BE2C (cell line): ENCODE measurements at regions not wholly inside any gene's neighbourhood (a gene's known extent, or its start where the extent isn't known, plus 50 kb on each side); places are given as distances from the start of the nearest gene placed in this dataset.

Source experiments
- DNase-seq: peaks from one replicate; pipeline ENCODE4 v3.0.0-alpha.2; 2020
- H3K27me3 ChIP-seq: fragments of 250-450 bp; sonication (Bioruptor Pico); 2 replicates; pipeline ENCODE4 v1.5.1; 2020; ENCODE audit warnings: mild to moderate bottlenecking
- H3K36me3 ChIP-seq: fragments of 250-450 bp; sonication (Bioruptor Pico); 2 replicates; pipeline ENCODE4 v1.5.1; 2020; ENCODE audit warnings: mild to moderate bottlenecking
- H3K4me1 ChIP-seq: fragments of 250-450 bp; sonication (Bioruptor Pico); 2 replicates; pipeline ENCODE4 v1.5.1; 2020
- H3K4me3 ChIP-seq: 2 replicates; pipeline ENCODE4 v1.5.1; 2011; ENCODE audit warnings: low read depth, low read length
- H3K9me3 ChIP-seq: fragments of 250-450 bp; sonication (Bioruptor Pico); 2 replicates; pipeline ENCODE4 v1.5.1; 2020
- TF ChIP-seq, protein P1 (sequence below): IDR thresholded peaks from 2 replicates; pipeline ENCODE4 v1.5.1; 2012; ENCODE audit warnings: mild to moderate bottlenecking, low read depth, low read length

DNA sequence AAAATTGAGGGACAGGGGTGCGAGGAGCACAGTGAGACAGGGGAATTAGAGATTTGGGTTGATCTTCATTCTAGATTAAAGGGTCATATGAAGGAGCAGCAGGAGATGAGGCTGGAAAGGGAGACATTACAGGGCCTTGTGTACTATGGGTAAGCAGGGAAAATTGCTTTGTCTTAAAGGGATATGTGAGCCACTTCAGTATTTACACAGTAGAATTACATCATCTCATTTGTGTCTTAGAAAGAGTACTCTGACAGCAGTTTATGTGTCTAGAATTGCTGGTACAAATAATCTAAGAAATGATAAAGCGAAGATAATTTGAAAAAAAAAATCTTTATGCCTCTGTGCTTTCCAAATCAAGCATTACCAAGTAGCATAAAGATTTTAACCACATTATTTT, 287.0 kb upstream of the ARRDC3 start:
- H3K4me1 ChIP-seq = no peaks in the 10 kb centered on the region
- H3K27me3 ChIP-seq = peaks cover 3% of the 10 kb centered on the region; the same call in 1 of the 2 replicates
- no peak for DNase-seq
- no peak overlapping the region for H3K4me3 ChIP-seq
- TF ChIP-seq, protein P1, sequence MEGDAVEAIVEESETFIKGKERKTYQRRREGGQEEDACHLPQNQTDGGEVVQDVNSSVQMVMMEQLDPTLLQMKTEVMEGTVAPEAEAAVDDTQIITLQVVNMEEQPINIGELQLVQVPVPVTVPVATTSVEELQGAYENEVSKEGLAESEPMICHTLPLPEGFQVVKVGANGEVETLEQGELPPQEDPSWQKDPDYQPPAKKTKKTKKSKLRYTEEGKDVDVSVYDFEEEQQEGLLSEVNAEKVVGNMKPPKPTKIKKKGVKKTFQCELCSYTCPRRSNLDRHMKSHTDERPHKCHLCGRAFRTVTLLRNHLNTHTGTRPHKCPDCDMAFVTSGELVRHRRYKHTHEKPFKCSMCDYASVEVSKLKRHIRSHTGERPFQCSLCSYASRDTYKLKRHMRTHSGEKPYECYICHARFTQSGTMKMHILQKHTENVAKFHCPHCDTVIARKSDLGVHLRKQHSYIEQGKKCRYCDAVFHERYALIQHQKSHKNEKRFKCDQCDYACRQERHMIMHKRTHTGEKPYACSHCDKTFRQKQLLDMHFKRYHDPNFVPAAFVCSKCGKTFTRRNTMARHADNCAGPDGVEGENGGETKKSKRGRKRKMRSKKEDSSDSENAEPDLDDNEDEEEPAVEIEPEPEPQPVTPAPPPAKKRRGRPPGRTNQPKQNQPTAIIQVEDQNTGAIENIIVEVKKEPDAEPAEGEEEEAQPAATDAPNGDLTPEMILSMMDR = no peak
- no peaks in the 10 kb centered on the region for H3K9me3 ChIP-seq
- H3K36me3 ChIP-seq = no peaks in the 10 kb centered on the region

DNA sequence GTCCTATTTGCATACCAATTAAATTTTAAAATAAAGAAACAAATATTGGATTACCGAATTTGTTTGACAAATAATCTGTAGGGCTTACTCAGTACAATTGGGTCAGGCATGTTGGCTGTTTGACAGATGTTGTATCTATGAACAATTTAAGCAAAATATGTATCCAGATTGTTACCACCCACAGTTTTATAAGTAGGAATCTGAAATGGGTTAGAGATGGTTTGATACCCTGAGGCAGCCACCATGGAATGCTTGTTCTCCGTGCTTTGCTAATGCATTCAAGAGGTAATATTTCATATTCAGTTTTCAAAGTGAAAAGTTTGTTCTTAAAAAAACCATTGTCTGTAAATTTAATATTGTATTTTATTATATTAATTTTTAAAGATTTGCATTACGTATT, 285.1 kb upstream of the ARRDC3 start:
- H3K27me3 ChIP-seq = 0 out of 2 replicates have a peak, but pooled peaks cover 3% of the 10 kb centered on the region
- TF ChIP-seq, protein P1 = no peak
- no peaks in the 10 kb centered on the region for H3K36me3 ChIP-seq
- DNase-seq = no peak
- H3K4me3 ChIP-seq = no peak overlapping the region
- H3K9me3 ChIP-seq = no peaks in the 10 kb centered on the region
- no peaks in the 10 kb centered on the region for H3K4me1 ChIP-seq

DNA sequence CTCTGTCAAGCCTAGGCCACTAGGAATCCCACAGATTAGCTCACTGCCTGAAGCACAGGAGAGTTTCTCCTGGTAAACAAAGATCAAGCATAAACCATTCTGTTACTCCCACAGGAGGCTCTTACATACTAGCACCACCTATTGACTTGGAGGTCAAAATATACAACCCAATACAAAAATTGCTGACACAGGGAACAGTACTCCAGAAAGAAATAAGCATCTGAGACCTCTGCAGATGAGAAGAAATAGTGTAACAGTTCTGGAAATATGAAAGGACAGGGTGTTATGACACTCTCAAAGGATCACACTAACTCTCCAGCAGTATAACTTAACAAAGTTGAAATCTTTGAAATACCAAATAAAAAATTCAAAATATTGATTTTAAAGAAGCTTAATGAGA, 269.6 kb upstream of the ARRDC3 start:
- H3K27me3 ChIP-seq = no peaks in the 10 kb centered on the region
- no peak for DNase-seq
- H3K9me3 ChIP-seq = no peaks in the 10 kb centered on the region; the same call in 1 of the 2 replicates
- H3K4me3 ChIP-seq = no peak overlapping the region
- TF ChIP-seq, protein P1 = peak; percentile 7; the same call in 1 of the 2 replicates
- H3K4me1 ChIP-seq = no peaks in the 10 kb centered on the region
- no peaks in the 10 kb centered on the region for H3K36me3 ChIP-seq

DNA sequence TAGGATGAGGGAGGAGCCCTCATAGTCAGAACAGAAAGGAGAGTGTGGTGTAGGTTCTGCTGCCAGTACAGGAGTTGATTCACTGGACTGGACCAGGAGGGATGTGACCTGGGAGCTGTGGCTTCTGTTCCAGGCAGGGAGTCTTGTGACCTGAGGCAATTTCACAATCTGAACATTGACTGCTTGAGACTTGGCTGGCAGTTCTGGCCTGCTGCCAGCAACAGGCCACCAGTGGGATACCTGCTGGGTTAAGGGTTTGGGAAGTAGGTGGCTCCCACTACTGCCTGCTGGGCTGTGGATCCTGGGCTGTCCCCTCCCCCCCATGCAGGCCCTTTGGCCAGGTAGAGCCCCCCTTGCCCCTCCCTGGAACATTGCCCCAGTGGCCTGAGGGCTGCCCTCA, 268.6 kb upstream of the ARRDC3 start:
- no peaks in the 10 kb centered on the region for H3K4me1 ChIP-seq
- TF ChIP-seq, protein P1 = no peak
- H3K27me3 ChIP-seq = no peaks in the 10 kb centered on the region
- DNase-seq = peak; percentile 21
- H3K4me3 ChIP-seq = no peak overlapping the region
- no peaks in the 10 kb centered on the region for H3K9me3 ChIP-seq
- H3K36me3 ChIP-seq = no peaks in the 10 kb centered on the region

DNA sequence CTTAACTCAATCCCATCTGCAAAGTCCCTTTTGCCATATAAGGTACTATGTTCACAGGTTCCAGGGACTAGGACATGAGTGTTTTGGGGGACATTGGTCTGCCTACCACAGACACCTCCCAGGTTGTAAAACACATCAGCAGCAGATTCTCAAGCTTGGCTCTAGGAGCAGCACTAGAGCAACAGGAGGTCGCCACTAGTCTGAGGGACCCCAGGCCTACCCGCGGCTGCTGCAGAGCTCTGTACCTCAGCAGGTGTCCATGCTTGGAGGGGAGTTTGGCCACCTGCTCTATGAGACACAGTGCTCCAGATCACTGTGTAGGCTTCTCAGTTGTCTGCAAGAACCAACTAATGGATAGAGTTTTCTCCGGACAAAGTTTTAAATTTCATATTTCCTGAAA, 262.2 kb upstream of the ARRDC3 start:
- DNase-seq = no peak
- Histone ChIP-seq H3K4me1 (no peaks in the 10 kb centered on the region), H3K27me3 (peaks cover 4% of the 10 kb centered on the region), H3K9me3 (no peaks in the 10 kb centered on the region), H3K4me3 (no peak overlapping the region), H3K36me3 (no peaks in the 10 kb centered on the region)
- TF ChIP-seq, protein P1 = no peak

DNA sequence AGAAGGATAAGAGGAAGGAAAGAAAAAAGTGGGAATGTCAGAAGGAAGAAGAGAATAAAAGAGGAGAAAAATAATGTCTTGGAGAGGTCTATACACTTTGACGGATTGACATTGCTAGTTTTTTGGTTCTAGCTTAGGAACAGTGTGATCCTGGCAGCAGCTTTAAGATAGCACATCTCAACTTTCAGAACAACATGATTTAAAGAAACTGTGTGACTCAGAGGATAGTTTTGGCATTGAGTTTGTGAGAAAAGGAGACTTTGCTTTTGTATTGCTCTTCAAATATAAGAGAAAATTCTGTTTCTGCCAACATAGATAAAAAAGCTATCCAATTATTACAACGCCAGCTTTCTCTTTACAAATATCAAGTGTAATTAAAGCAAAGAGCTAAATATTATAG, 260.7 kb upstream of the ARRDC3 start:
- no peak for DNase-seq
- Histone ChIP-seq H3K9me3 (no peaks in the 10 kb centered on the region), H3K36me3 (no peaks in the 10 kb centered on the region), H3K4me1 (no peaks in the 10 kb centered on the region), H3K4me3 (no peak overlapping the region), H3K27me3 (peaks cover 12% of the 10 kb centered on the region)
- TF ChIP-seq, protein P1 = no peak
